Calu3 (cell line): ENCODE measurements at regions not wholly inside any gene's neighbourhood (a gene's known extent, or its start where the extent isn't known, plus 50 kb on each side); places are given as distances from the start of the nearest gene placed in this dataset.

ENCODE experiments used
- BruUV-seq: library from RNA; stranded (reverse); fragments of 400-500 nt; replicated peaks from 2 replicates; lab custom pipeline; 2021; lab: Mats Ljungman, UMichigan
- CTCF ChIA-PET: fragments of 300-600 bp; sonication (Branson Sonifier 250); formaldehyde crosslinking; loops from one replicate; lab custom pipeline; 2022; ENCODE audit warnings: antibody characterized with exemption; lab: Charles Lee
- DNase-seq: peaks from one replicate; pipeline ENCODE4 v3.0.0; 2022
- H3K27ac Mint-ChIP-seq: one replicate; pipeline ENCODE4 v1.8.0; 2022; ENCODE audit warnings: mixed read lengths; ENCODE audit not compliant: unreplicated experiment
- H3K27me3 Mint-ChIP-seq: one replicate; pipeline ENCODE4 v1.8.0; 2022; ENCODE audit warnings: mixed read lengths; ENCODE audit not compliant: unreplicated experiment
- H3K36me3 Mint-ChIP-seq: one replicate; pipeline ENCODE4 v1.8.0; 2022; ENCODE audit warnings: mild to moderate bottlenecking, moderate library complexity, mixed read lengths; ENCODE audit not compliant: insufficient read depth, unreplicated experiment
- H3K4me1 Mint-ChIP-seq: one replicate; pipeline ENCODE4 v1.8.0; 2022; ENCODE audit warnings: mild to moderate bottlenecking, low read depth, mixed read lengths; ENCODE audit not compliant: unreplicated experiment
- H3K4me3 Mint-ChIP-seq: one replicate; pipeline ENCODE4 v1.8.0; 2022; ENCODE audit warnings: mild to moderate bottlenecking, low read depth, moderate library complexity, mixed read lengths; ENCODE audit not compliant: unreplicated experiment
- H3K9me3 Mint-ChIP-seq: one replicate; pipeline ENCODE4 v1.8.0; 2022; ENCODE audit warnings: low read depth, mixed read lengths; ENCODE audit not compliant: unreplicated experiment
- intact Hi-C: fragments of 100-400 bp; cut with micrococcal nuclease; formaldehyde crosslinking; loops from one replicate; pipeline ENCODE4 v1.10.0; 2022; ENCODE audit not compliant: unreplicated experiment
- TF ChIP-seq, protein P1 (sequence below): fragments of 200-600 bp; IDR thresholded peaks from one replicate; pipeline ENCODE4 v1.8.0; 2022; ENCODE audit warnings: antibody characterized with exemption; ENCODE audit not compliant: unreplicated experiment

- CTCF ChIA-PET = no interaction called here
- TF ChIP-seq, protein P1, sequence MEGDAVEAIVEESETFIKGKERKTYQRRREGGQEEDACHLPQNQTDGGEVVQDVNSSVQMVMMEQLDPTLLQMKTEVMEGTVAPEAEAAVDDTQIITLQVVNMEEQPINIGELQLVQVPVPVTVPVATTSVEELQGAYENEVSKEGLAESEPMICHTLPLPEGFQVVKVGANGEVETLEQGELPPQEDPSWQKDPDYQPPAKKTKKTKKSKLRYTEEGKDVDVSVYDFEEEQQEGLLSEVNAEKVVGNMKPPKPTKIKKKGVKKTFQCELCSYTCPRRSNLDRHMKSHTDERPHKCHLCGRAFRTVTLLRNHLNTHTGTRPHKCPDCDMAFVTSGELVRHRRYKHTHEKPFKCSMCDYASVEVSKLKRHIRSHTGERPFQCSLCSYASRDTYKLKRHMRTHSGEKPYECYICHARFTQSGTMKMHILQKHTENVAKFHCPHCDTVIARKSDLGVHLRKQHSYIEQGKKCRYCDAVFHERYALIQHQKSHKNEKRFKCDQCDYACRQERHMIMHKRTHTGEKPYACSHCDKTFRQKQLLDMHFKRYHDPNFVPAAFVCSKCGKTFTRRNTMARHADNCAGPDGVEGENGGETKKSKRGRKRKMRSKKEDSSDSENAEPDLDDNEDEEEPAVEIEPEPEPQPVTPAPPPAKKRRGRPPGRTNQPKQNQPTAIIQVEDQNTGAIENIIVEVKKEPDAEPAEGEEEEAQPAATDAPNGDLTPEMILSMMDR = no peak
- no peaks in the 10 kb centered on the region for H3K36me3 Mint-ChIP-seq
- BruUV-seq = no TSS peak
- intact Hi-C loops = no loop called here
- no peak for DNase-seq
- no peaks in the 10 kb centered on the region for H3K27me3 Mint-ChIP-seq
- no peak overlapping the region for H3K27ac Mint-ChIP-seq
- no peaks in the 10 kb centered on the region for H3K4me1 Mint-ChIP-seq
- H3K9me3 Mint-ChIP-seq = no peaks in the 10 kb centered on the region
- H3K4me3 Mint-ChIP-seq = no peak overlapping the region
These were observed 266.0 kb downstream of the PAX1 start for GRCh38 chr20:21971436-21971835.

- TF ChIP-seq, protein P1 = no peak
- DNase-seq = no peak
- Mint-ChIP-seq H3K36me3 (no peaks in the 10 kb centered on the region), H3K27me3 (no peaks in the 10 kb centered on the region), H3K9me3 (no peaks in the 10 kb centered on the region), H3K4me3 (no peak overlapping the region), H3K4me1 (no peaks in the 10 kb centered on the region), H3K27ac (no peak overlapping the region)
- CTCF ChIA-PET = no interaction called here
- no TSS peak for BruUV-seq
- intact Hi-C loops = no loop called here
These were observed 263.0 kb downstream of the PAX1 start for GRCh38 chr20:21968486-21968885.

GRCh38 chr20:21967481-21967880 is 262.0 kb downstream of the PAX1 start:
- DNase-seq = no peak
- TF ChIP-seq, protein P1 = no peak
- H3K4me3 Mint-ChIP-seq = no peak overlapping the region
- H3K9me3 Mint-ChIP-seq = no peaks in the 10 kb centered on the region
- intact Hi-C loops = no loop called here
- H3K27ac Mint-ChIP-seq = no peak overlapping the region
- H3K4me1 Mint-ChIP-seq = no peaks in the 10 kb centered on the region
- CTCF ChIA-PET = no interaction called here
- BruUV-seq = no TSS peak
- H3K36me3 Mint-ChIP-seq = no peaks in the 10 kb centered on the region
- no peaks in the 10 kb centered on the region for H3K27me3 Mint-ChIP-seq

GRCh38 chr20:21956591-21956990 is 251.1 kb downstream of the PAX1 start:
- intact Hi-C loops = no loop called here
- Mint-ChIP-seq H3K4me1 (no peaks in the 10 kb centered on the region), H3K9me3 (no peaks in the 10 kb centered on the region), H3K4me3 (no peak overlapping the region), H3K36me3 (peaks cover 4% of the 10 kb centered on the region), H3K27me3 (no peaks in the 10 kb centered on the region), H3K27ac (no peak overlapping the region)
- BruUV-seq = no TSS peak
- CTCF ChIA-PET = no interaction called here
- TF ChIP-seq, protein P1 = no peak
- DNase-seq = no peak

DNA sequence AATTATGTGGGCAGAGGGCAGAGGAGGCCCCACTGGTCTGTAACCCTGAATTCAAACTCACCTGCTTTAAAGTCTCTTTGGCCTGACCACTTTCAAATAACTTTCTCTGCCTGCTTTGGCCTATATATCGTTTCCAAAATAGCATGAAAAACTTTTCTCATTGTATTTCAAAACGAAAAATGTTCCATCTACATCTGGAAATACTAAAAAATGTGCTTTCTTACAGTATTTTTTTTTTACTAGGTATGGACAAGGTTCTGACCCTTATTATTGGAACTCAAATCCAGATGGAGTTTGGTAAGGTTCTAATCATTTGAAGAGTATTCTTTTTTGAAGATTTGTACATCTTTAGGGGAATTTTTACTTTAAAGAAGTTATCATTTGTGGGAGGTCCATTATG is 241.9 kb downstream of the PAX1 start:
- Mint-ChIP-seq H3K27me3 (no peaks in the 10 kb centered on the region), H3K4me1 (no peaks in the 10 kb centered on the region), H3K27ac (no peak overlapping the region), H3K4me3 (no peak overlapping the region), H3K9me3 (peaks cover 3% of the 10 kb centered on the region), H3K36me3 (no peaks in the 10 kb centered on the region)
- TF ChIP-seq, protein P1 = no peak
- CTCF ChIA-PET = no interaction called here
- BruUV-seq = no TSS peak
- intact Hi-C loops = no loop called here
- no peak for DNase-seq
